NT2/D1 (cell line): ENCODE measurements at regions not wholly inside any gene's neighbourhood (a gene's known extent, or its start where the extent isn't known, plus 50 kb on each side); places are given as distances from the start of the nearest gene placed in this dataset.

Source experiments
- SUZ12 ChIP-seq: IDR thresholded peaks from 2 replicates; pipeline ENCODE4 v1.6.1; 2011; ENCODE audit not compliant: insufficient read length, insufficient read depth; ENCODE audit errors: extremely low read depth
- ZNF274 ChIP-seq: IDR thresholded peaks from 2 replicates; pipeline ENCODE4 v1.6.1; 2011; ENCODE audit warnings: mild to moderate bottlenecking, low read depth, low read length

DNA sequence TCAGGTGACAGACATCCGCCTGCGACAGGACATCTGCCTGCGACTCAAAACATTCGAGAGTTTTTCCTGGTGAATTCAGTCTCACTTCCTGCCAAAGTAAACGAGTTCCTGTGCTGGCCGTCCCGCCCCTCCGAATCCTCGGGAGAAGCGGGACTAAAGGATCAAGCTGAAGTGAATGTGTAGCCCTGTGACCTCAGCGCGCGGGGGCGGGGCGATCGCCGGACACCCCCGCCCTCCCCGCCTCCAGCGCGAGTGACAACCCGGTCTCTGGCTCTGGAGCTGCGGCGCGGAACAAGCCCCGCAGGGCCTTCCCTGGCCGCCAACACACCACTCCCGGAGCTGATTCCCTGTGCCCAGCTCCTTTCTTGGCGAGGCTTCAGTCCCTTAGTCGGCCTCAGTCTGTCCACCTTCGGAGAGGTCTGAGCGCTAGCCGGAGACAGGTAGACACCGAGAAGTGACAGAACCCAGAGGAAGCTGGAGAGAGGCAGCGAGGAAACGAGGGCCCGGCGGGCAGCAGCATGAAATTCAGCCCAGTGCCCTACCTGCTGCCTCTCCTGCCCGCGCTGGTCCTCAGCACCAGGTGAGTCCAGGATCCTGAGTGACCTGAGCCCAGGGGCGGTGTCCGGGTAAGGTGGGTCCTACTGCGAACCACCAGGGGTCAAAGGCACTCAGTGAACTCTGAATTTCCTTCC lies 766.4 kb upstream of the LUZP2 start:
- TF ChIP-seq SUZ12: no peak
- TF ChIP-seq ZNF274: no peak
